ENCODE measurements at regions not wholly inside any gene's neighbourhood (a gene's known extent, or its start where the extent isn't known, plus 50 kb on each side); places are given as distances from the start of the nearest gene placed in this dataset.

DNA sequence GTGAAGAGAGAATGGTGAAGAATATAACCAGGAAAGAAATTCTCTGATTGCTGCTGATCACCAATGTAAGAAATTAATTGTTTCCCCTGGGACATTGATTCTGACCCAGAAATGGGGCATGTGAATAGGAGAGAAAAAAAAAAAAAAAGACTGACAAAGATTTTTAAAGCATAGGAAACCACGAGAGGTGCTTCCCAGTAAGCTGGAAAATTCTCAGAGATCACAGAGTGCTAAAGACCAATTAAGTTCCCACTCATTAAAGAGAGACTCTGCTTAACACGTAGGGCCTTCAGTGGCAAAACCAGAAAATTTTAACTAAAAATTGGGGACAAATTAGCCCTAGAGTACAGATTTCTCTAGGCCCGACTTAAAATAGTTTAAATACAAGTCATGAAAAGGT lies 604.4 kb downstream of the ARAP2 start:
- ATAC-seq: no peak
- DNase-seq: no peak
- intact Hi-C loops (cut with DNase I): no loop called here

DNA sequence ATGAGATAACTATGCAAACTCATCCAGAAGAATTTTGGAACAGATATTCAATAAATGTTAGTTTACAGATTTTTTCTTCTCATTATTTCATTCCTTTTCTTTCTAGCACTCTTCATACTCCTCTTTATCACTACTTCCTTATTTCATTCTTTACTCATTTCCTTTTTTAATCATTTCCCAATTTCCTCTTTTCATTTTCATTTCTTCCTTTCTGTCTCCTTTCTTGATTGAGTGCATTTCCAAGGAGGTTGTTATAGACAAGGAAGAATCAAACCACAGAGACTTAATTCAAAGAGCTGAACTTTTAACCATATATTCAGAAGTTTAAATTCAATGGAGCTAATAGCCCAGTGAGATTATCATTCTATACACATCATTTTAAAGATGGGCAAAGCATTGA lies 600.7 kb downstream of the ARAP2 start:
- intact Hi-C loops (cut with DNase I): no loop called here
- DNase-seq (no peak), ATAC-seq (no peak)

DNA sequence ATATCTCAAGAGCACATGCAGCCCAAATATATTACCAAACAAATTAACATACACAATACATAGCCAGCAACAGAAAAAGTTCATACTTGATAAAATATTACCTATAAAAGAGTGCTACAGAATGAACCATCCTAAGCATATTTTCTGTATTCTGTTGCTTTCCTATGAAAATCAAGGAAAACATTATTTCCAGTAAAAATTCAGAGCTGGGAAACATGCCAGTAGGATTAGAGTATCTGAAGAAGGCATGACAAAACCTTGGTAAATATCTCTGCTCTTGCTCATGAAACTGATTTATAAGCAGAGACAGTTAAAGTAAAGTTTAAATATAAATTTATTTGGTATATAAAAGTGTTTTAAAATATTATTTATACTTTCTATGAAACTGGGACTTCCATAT lies 599.7 kb downstream of the ARAP2 start:
- no peak for ATAC-seq
- intact Hi-C loops (cut with DNase I): no loop called here
- no peak for DNase-seq

DNA sequence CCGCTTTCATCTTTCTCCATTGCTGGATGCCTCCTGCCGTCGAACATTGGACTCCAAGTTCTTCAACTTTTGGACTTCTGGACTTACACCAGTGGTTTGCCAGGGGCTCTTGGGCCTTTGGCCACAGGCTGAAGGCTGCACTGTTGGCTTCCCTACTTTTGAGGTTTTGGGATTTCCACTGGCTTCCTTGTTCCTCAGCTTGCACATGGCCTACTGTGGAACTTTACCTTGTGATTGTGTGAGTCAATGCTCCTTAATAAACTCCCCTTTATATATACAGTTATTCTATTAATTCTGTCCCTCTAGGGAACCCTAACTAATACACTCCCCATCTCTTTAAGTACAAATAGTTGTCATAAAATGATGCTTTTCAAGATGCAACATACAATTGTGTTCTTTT lies 595.3 kb downstream of the ARAP2 start:
- intact Hi-C loops (cut with DNase I): no loop called here
- DNase-seq: no peak
- ATAC-seq: no peak

DNA sequence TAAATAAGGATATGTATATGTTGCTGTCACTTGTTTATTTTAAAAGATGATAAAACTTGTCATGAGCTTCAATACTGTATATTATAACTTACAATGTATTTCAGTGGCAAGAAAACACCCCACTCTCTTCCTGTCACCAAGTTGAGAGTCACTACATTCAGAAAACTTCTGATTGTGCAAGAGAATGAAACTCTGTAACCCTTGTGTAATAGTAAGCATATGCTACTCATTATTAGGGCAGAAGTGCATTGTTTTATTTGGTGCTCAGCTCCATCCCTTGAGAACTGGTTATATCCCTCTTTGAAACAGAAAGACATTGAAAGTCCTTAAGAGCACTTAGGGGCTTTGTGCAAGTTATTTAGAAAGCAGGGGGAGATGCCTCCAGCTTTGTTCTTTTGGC lies 594.5 kb downstream of the ARAP2 start:
- DNase-seq: no peak
- ATAC-seq: no peak
- intact Hi-C loops (cut with DNase I): no loop called here

DNA sequence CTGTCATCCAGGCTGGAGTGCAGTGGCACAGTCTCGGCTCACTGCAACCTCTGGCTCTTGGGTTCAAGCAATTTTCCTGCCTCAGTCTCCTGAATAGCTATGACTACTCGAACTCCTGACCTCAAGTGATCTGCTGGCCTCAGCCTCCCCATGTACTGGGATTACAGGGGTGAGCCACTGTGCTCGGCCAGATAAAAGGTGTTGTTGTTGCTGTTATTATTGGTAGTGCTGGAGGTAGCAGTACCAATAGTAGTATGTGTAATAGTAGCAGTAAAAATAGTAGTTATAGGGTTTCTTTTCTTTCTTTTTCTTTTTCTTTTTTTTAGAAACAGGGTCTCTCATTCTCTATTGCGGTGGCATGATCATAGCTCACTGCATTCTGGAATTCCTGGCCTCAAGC lies 592.1 kb downstream of the ARAP2 start:
- intact Hi-C loops (cut with DNase I): no loop called here
- ATAC-seq (no peak), DNase-seq (no peak)

DNA sequence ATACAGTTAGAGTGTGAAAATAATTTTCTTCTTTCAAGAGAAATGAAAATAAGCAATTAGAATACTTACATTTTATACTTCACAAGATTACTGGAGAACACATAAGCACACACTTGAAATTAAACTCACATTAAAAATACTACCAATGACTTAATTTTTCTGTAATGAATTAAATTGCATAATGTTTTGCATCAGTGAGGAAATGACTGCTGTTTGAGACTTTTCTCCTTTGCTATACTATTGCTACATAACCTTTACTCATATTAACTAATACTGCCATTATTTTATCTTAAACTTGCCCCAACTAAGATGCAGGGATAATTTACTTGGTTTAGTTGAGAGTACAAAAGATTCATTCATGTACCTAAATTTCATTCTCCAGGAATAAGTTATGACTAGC lies 590.9 kb downstream of the ARAP2 start:
- DNase-seq: no peak
- intact Hi-C loops (cut with DNase I): no loop called here
- no peak for ATAC-seq

DNA sequence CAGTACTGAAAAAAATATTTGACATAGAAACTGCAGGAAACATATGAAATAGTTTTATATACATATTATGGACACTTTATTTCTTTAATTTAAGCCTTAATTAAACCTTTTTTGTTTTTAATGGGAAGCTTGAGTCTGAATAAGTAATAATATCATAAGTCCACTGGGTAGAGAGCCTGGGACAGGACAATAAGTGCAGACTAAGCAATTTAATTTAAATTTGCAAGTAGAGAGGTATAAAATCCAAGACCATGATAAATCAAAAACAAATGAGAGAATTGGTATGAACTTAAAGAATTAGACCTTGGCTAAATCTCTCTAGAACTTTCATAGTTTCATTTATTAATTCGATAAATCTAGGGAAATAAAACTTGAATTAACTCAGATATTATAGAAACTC lies 571.2 kb downstream of the ARAP2 start:
- no peak for ATAC-seq
- intact Hi-C loops (cut with DNase I): no loop called here
- no peak for DNase-seq

DNA sequence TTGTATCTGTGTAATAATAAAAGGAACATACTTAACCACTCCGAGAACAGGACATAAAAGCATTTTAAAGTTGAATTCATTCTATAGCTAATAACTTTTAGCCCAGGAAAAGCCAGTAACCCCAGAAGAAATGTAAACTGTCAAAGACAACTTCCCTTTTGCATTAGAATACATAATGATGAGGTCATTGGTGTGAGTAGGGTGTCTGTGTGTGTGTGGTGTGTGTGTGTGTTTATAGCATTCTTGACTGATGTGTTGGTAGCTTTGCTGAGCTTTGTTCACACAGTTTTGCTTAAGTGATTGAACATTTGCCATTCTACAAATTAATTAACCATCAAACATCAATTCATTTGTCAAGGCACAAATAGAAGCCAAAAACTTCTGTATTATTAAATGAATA lies 559.6 kb downstream of the ARAP2 start:
- no peak for ATAC-seq
- intact Hi-C loops (cut with DNase I): no loop called here

DNA sequence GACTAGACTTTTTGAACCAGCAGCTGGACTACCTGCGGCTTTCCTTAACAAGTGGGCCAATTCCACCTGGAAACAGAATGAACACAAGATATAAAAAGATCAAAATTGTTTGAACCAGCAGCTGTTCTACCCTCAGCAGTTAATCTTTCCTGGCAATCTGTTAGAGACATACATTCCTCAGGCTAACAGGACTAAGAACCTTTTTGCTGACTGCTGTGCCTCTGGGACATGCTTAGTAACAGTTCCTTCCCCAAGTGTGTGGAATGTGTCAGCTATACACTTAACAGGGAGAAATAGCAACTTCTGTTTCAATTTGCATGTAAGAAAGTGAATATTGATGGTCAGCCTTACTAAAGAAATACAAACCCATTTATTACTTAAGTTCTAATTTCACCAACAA lies 554.4 kb downstream of the ARAP2 start:
- no peak for ATAC-seq
- intact Hi-C loops (cut with DNase I): no loop called here
- no peak for DNase-seq

More for the DNA sequence above, 559.6 kb downstream of the ARAP2 start:
- no peak for DNase-seq

DNA sequence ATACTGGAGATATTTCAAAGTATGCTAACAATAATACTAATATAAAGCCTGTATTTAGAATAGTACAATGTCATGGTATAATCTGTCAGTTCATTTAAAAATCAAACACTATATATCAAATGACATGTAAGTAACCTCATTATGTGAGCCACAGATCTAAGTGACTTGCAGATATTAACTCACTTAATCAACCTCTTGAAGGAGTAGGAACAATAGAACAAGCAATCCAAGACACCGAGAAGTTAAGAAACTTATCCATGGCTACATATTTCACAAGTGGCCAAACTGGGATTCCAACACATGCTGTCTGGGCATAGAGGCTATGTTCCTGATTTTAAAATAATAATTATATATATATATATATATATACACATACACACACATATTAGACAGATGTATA lies 554.0 kb downstream of the ARAP2 start:
- DNase-seq (no peak), ATAC-seq (no peak)
- intact Hi-C loops (cut with DNase I): no loop called here

DNA sequence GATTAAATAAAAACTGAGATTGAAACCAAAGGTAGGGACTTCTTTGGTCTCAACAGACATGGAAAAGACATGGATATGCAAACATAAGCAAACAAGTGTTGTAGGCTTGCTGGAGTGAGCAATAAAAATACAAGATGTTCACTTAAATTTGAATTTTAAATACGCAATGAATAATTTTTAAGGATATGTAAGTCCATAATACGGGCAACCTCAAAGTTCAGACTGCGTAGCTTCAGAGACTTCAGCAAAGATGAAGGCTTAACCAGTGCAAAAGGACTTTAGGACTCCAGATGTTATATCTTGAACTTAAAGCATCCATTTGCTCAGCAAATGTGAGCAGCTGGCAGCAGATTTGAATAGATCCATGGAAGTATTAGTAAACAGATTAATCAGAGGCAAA lies 549.3 kb downstream of the ARAP2 start:
- DNase-seq: no peak

DNA sequence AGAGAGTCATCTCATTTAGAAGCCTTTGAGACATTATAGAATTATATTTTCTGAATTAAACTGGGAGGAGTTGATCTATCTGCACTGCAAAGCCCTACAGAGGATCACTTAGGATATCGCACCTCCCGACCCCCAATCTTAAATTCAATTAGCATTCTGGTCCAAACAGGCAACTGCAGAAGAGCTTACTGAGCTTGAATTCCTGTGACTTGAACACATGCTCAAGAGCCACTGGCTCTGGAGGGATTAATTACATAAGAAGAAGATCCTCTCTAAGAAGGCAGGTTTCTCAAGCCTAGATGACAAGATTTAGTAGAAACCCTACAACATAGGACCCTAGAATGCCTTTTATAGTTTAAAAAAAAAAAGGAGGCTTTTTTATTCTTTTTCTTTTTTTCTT lies 548.9 kb downstream of the ARAP2 start:
- DNase-seq (no peak), ATAC-seq (no peak)
- intact Hi-C loops (cut with DNase I): no loop called here

More for the DNA sequence above, 549.3 kb downstream of the ARAP2 start:
- no peak for ATAC-seq
- intact Hi-C loops (cut with DNase I): no loop called here

DNA sequence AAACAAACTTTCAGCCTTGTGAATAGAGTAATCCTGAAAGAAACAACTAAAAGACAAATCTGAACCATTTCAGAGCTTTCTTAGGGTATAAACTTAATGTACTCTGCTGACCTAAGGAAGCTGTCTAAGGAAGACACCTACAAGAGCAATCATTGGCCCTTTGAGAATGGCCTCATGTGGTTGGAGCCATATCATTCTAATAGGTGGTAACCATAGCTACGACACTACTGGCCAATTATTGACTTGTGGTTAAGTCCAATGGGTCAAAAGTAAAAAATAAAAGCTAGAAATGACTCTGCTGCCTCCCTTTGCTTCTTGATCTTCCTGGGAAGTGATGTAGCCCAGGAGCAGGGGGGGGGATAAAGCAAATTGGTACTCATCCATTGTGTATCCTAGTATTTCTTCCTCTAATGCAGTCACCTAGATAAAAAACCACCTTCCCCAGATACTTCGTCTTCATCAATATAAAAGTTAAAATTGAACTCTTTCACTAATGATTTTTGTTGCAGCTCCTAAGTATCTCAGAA lies 547.0 kb downstream of the ARAP2 start:
- DNase-seq (no peak), ATAC-seq (no peak)
- intact Hi-C loops (cut with DNase I): no loop called here

DNA sequence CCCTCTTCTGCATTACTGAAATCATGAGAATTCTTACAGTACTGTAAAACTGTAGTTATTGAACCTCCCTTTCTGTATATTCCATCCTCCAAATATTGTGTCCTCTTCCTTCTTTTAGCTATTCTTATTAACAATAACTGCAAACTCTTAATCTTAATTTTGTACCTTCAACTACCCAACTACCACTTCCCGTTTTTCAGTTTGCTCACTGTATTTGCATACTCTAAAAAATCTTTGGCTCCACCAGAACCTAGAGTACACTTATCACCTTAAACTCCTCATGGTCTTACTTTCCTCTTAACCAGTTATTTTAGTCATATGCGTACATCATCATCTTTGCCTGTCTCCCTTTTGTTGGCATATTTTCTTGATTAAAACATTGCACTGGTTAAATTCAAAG lies 543.7 kb downstream of the ARAP2 start:
- intact Hi-C loops (cut with DNase I): no loop called here
- DNase-seq (no peak), ATAC-seq (no peak)

DNA sequence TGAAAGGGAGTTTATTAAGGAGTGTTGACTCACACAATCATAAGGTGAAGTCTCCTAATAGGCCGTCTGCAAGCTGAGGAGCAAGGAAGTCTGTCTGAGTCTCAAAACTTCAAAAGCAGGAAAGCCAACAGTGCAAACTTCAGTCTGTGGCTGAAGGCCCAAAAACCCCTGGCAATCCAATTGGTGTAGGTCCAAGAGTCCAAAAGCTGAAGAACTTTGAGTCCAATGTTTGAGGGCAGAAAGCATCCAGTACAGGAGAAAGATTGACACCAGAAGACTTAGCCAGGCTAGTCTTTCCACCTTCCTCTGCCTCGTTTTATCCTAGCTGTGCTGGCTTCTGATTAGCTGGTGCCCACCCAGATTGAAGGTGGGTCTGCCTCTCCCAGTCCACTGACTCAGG lies 535.2 kb downstream of the ARAP2 start:
- ATAC-seq (no peak), DNase-seq (no peak)
- intact Hi-C loops (cut with DNase I): no loop called here

DNA sequence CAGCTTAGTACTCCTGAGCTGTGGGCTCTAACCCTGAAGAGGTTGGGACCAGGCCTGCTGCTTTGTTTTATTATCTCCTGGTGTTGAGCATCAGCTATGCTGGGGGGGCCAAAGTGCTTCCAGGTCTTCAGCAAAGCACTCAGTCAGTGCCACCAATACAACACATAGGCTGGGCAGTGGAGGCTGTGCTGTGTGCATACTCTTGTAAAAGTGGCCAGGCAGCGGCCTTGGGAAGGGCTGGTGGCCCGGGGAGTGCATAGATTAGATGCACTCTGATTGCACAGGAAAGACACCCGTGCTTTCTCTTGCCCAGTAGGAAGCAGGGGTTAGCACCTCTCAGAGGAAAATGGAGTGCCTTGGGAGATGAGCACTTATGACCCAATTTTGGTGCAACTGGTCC lies 534.0 kb downstream of the ARAP2 start:
- intact Hi-C loops (cut with DNase I): no loop called here
- ATAC-seq (no peak), DNase-seq (no peak)

DNA sequence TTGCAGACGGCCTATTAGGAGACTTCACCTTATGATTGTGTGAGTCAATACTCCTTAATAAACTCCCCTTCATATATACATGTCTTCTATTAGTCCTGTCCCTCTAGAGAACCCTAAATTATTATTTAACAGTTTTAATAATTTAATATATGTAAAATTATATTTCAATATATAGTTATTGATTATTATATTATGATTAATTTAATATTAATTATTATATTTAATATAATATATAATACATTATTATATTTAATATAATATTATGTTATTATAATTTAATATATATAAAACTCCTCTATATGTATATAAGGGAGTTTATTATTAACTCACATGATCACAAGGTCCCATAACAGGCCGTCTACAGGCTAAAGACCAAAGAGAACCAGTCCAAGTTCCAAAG lies 533.2 kb downstream of the ARAP2 start:
- intact Hi-C loops (cut with DNase I): no loop called here
- ATAC-seq (no peak), DNase-seq (no peak)

DNA sequence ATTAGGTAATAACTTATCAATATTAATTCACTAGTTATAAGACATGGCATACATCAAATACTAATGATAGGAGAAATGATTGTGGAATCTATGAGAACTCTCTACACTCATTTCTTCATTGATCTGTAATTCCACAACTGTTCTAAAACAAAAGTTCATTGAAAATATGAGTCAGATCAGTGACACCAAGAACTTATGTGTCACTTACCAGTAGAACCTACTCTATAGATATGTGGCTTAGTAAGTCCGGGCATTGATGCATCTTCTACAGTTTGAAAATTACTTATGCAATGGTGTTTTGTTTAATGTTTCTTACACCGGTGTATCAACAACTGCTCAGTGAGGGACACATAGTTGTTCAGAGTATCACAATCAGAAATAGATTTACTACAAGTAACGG lies 520.3 kb downstream of the ARAP2 start:
- ATAC-seq (no peak), DNase-seq (no peak)
- intact Hi-C loops (cut with DNase I): no loop called here

DNA sequence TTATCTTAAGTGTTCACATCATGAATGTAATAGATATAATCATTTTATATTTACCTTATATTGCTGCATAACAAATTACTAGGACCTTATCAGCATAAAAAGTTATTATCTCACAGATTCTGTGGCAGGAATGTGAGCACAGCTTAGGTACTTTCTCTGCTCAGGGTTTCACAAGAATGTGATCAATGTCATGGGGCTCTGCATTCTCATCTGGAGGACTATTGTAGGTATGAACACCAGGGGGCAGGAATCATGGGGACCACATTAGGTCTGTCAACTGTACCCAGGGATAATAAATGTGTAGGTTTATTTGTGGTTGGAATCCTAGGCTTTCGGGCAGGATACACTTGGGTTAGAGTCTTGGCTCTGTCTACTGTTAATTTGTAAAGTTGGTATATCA lies 519.2 kb downstream of the ARAP2 start:
- intact Hi-C loops (cut with DNase I): no loop called here
- no peak for DNase-seq
- no peak for ATAC-seq

DNA sequence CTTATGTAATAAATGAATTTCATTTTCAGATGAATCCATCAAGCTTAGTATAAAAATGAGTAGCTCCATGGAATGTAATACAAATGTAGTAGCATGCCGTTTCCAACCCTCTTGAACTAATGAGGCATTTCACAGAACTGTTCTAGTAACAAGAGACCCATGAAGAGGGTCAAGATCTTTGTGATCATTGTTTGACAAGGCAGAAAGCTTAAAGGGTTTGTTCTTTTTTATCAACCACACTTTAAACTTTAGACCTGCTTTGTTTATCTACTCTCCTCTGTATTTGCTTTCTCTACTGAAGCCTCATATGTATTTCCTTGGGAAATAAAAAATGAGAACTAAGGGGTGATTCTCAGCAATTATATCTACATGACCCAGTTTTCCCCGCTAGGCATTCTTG lies 513.9 kb downstream of the ARAP2 start:
- no peak for DNase-seq
- intact Hi-C loops (cut with DNase I): no loop called here

DNA sequence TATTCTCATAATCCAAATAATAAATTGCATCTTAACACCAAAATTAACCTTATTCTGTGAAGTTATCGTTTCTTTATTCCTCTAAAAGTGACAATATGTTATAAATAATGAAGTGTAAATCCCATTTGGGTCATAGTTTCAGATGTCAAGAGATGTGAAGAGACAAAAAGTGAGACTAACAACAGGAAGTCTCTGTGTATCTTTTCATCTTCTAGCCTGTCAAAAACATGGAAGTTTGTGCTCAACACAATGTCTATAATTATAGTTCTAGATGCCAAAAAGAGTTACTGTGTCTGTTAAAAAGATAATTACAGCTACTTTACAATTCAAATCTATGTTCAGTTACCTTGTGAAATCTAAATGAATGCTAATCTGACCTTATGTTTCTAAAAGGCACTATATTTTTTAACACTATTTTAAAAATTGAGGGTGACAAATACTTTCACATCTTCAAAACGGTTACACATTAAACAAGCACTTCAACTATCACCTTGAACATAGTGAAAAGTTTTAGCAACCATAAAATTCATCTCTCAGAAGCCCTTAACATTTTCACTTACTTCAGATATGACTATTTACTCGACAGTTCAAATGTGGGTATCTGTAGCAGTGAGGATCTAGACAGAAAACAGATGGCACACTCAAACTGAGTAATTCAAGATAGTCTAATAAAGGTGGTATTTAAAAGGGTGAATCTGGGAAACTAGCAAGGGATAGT lies 509.8 kb downstream of the ARAP2 start:
- no peak for ATAC-seq
- intact Hi-C loops (cut with DNase I): no loop called here
- no peak for DNase-seq

More for the DNA sequence above, 513.9 kb downstream of the ARAP2 start:
- ATAC-seq: no peak

Measured in left cardiac atrium (tissue), 4 donors.